Stimulated activated CD4-positive, alpha-beta T cell treated with anti-CD3 and anti-CD28 coated beads, Interleukin-1b, Interleukin-23, amount 100 ng/mL, for 24 hours (primary cell): ENCODE measurements at regions not wholly inside any gene's neighbourhood (a gene's known extent, or its start where the extent isn't known, plus 50 kb on each side); places are given as distances from the start of the nearest gene placed in this dataset.
"Not testable (repeated sequence)": the region's sequence is repeated elsewhere in the genome, so short reads cannot be mapped to it uniquely, and the experiment has no call there.

Experiments used
- DNase-seq, 4 experiments: peaks; one replicate each; pipeline ENCODE4 v3.0.0-alpha.2; 2020; ENCODE audit warnings: low read depth in 4 of 4, low spot score in 1 of 4

DNA sequence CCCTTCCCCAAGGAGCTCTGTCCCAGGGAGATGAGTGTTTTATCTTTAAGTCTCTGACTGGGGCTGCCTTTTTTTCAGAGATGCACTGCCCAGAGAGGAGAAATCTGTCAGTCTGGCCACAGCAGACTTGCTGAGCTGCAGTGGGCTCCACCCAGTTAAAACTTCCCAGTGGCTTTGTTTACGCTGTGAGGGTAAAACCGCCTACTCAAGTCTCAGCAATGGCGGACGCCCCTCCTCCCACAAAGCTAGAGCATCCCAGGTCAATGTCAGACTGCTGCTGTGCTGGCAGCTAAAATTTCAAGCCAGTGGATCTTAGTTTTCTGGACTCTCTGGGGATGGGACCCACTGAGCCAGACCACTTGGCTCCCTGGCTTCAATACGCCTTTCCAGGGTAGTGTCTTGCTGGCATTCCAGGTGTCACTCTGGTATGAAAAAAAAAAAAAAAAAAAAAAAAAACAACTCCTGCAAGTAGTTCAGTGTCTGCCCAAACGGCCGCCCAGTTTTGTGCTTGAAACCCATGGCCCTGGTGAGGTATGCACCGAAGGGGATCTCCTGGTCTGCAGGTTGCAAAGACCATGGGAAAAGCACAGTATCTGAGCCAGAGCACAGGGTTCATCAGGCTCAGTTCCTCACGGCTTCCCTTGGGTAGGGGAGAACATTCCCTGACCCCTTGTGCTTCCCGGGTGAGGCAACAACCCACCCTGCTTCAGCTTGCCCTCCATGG lies 1616.1 kb upstream of the ADGRL3 start:
- no peak for DNase-seq

DNA sequence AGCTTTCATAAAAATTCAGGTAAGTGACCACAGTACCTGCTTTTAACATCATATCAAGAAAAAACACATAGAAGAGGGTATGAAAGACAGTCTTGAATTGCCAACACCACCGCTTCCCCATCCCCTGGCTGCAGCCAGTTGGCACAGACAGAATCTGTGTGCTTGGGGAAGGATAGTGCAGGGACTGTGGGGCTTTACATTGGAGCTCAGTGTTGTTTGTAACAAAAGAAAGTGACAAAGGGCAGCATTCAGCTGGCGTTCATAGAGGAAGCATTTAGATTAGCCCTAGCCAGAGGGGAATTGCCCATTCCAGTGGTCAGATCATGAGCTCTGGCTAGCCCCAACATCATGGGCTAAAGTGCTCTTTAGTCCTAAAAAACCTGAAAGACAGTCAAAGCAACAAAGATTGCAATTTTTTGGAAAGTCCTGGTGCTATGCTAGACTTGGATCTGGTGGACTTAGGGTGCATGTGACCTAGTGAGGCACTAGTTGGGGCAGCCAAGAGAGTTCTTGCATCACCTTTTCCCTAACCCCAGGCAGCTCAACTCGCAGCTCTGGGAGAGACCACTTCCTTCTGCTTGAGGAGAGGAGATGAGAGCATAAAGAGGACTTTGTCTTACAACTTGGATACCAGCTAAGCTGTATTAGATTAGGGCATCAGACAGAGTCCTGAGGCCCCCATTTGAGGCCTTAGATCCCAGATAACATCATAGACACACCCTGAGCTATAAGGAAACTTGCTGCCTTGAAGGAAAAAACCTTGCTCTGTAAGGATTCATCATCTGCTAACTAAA lies 1602.4 kb upstream of the ADGRL3 start:
- no peak for DNase-seq

GRCh38 chr4:59598330-59598618 lies 1601.9 kb upstream of the ADGRL3 start:
- no peak for DNase-seq

DNA sequence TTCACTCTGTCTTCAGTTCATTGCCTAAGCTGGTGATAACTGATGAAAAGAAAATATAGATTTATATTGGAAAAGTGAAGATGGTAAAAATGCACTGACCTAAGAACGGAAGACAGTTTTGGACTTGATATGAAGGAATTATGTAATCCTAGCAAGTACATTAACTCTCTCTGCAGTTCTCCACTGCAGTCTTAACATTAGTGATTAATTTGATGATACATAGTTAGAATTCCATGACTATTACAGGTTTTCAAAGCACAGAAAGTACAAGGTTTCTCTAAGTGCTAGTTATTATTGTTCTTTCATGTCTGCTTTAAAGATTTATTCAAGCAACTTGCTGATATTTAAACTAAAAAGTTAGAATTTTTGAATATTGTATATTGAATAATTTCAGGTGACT lies 1591.7 kb upstream of the ADGRL3 start:
- no peak for DNase-seq

- no peak for DNase-seq
Observed at GRCh38 chr4:59612235-59612634, 1587.9 kb upstream of the ADGRL3 start.

GRCh38 chr4:59615316-59615715 lies 1584.8 kb upstream of the ADGRL3 start:
- no peak for DNase-seq

DNA sequence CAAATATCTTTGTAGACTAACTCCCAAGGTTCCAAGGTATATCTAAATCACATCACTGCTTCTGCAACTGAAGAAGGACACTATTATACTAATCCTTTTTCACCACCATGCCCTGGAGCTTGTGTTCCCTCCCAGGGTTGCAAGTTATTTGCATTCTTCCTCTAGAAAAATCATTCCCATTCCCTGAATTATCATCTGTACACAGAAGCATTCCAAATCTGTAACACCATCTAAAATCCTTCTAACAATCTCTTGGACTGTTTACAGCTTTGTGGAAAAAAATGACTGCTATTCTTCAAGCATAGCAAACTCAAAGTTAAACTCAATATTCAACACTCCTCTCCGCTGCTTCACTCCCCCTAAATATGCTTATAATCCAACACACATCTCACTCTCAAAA lies 1570.8 kb upstream of the ADGRL3 start:
- DNase-seq: no peak

GRCh38 chr4:59630235-59630634 lies 1569.9 kb upstream of the ADGRL3 start:
- DNase-seq: no peak

DNA sequence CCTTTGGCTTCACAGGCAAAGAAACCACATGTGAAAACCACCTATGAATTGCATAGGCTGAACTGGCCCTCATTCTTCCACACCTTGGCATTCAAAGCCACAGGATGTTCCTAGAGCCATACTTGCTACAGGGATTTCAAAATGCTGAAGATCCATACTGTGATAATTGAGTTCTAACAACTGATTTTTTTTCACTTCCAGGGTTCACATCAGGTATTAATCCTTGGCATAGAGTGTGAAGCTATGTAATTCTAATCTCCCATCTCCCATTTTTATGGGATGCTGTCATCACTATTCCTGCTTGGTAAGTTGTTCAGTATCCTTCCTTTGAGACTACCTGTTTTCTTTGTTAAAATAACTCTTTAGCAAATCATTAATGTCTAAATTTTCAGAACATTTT lies 1569.2 kb upstream of the ADGRL3 start:
- no peak for DNase-seq

- DNase-seq: no peak
Observed at GRCh38 chr4:59637596-59637995, 1562.5 kb upstream of the ADGRL3 start.

- DNase-seq: no peak
Observed at GRCh38 chr4:59643682-59644081, 1556.4 kb upstream of the ADGRL3 start.

DNA sequence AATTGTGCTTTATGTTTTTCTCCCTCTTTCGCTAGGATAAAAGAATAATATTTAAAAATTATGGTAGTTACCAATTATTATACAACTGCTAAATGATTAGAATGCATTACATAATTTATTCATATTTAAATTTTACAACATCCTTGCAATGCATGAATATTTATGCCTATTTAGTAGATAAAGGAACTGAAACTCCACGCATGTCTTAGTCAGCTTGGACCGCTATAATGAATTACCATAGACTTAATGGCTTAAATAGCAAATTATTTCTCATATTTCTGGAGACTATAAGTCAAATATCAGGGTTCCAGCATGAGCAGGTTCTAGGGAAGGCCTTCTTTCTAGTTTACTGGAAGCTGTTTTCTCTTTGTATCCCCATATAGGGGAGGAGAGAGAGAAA lies 1555.4 kb upstream of the ADGRL3 start:
- DNase-seq: no peak

DNA sequence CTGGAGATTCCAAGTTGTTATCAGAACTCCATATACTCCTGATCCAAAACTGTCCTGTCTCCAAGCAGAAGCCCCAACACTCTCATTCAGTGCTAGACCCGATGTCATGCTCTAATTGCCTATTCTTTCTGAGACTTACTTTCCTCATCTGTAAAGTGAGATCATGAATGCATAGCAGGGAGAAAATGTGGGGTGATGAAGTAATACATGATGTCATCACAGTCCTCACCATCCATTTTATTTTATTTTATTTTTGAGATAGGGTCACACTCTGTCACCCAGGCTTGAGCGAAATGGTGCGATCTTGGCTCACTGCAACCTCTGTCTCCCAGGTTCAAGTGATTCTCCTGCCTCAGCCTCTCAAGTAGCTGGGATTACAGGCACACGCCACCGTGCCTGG lies 1554.0 kb upstream of the ADGRL3 start:
- no peak for DNase-seq

DNA sequence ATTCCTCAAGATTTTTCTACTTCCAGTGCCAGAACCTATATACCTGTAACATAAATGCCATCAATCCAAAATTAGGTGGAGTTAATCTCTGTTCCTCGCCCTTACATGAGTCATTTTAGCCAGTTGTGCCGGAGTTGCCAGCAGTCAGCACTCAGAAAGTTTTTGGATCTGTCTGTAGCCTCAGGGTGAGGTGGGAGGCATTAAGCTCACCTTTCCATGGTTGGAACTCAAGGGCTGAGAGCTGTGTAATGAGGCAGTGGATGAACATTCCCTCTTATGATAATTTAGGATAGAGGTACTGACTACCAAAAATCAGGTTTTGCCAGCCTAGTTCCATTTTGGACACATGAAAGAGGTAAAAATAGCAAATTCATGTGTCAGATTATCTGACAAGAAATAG lies 1553.1 kb upstream of the ADGRL3 start:
- no peak for DNase-seq

DNA sequence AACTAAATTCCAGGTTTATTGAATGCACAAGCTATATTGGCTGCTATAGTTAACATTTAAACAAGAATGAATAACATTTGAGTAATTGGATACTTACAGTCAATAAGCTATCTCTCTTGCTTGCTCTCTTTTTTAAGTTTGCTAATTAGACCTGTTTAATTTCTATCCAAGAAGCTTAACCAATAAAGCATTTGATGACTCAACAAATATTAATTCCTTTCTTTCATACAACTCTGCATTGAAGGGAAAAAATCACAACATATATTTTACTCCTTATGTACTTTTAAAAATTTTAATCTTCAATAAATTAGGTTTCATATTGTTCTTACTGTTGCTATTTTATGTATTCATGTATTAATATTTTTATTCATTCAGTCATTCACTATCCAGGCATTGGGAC lies 1552.6 kb upstream of the ADGRL3 start:
- no peak for DNase-seq

- no peak for DNase-seq
Observed at GRCh38 chr4:59650861-59651260, 1549.3 kb upstream of the ADGRL3 start.

DNA sequence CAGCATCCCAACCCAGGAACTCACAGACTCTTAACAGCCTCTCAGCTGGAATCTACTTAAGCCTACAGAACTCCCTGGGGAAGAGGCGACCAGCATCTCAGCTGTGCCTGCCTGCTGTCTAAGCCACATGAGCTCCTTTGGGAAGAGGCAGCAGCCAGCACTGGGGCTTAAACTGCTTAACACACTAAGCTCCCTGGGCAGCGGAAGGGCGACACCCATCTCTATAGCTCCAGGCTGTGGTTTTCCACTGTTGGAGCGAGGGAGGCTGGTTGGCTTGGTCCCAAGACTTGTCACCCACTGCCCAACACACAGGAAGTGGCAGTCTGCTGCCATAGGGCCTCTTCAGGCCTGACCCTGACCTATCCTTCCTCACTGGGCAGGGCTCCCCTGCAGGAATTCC lies 1544.1 kb upstream of the ADGRL3 start:
- no peak for DNase-seq

- no peak for DNase-seq
Observed at GRCh38 chr4:59664771-59665170, 1535.4 kb upstream of the ADGRL3 start.

GRCh38 chr4:59666645-59667044 lies 1533.5 kb upstream of the ADGRL3 start:
- no peak for DNase-seq

GRCh38 chr4:59671037-59671436 lies 1529.1 kb upstream of the ADGRL3 start:
- DNase-seq: no peak

DNA sequence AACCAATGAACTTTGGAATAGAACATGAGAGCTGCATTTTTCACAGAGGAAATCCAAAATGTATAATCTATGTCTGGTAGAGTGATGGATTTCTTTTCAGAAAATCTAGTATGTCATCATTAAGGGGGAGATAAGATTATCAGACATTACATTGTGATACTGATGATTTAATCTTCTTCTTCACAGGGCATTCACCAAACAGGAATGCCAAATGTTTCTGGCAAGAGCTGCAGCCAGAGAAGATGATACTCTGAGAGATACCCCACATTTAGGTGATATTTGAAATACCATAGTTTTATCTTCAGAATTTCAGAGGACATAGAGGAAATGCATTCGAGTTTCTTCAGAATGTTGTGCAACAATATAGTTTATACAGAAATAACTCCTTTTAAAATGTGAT lies 1523.7 kb upstream of the ADGRL3 start:
- no peak for DNase-seq

GRCh38 chr4:59676992-59677391 lies 1523.1 kb upstream of the ADGRL3 start:
- DNase-seq: not testable (repeated sequence)

GRCh38 chr4:59685626-59686025 lies 1514.5 kb upstream of the ADGRL3 start:
- no peak for DNase-seq
